HG03135 (cell line): ENCODE measurements at regions not wholly inside any gene's neighbourhood (a gene's known extent, or its start where the extent isn't known, plus 50 kb on each side); places are given as distances from the start of the nearest gene placed in this dataset.
"Not testable (repeated sequence)": the region's sequence is repeated elsewhere in the genome, so short reads cannot be mapped to it uniquely, and the experiment has no call there.

Experiments used
- ATAC-seq: cut with Tn5 transposase; IDR thresholded peaks from one replicate; pipeline ENCODE4 v1.9.1; 2021; ENCODE audit warnings: mild to moderate bottlenecking, moderate library complexity; ENCODE audit not compliant: unreplicated experiment

GRCh38 chr2:57674025-57674424 is 372.6 kb upstream of the VRK2 start:
- no peak for ATAC-seq

GRCh38 chr2:57674743-57675142 is 371.9 kb upstream of the VRK2 start:
- ATAC-seq, result no peak

DNA sequence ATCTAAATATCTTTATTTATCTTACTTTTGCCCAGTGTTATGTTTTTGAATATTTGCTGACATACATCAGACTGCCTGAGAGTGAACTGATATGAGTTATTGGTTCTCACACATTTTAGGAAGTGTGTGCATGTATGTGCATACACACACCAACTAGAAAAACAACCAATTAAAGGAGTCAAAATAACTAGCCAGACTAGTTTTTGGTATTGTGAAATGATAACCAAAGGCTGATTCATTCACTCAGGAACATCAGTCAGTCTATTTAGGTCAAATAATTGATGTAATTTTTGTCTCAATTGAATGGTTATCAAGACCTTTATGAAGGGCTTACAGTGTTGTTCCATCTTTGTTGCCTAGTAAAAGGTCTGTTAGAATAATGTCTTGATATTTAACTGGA is 369.3 kb upstream of the VRK2 start:
- ATAC-seq, result no peak

- no peak for ATAC-seq
Measured at GRCh38 chr2:57681650-57682049, 365.0 kb upstream of the VRK2 start.

GRCh38 chr2:57685032-57685431 is 361.6 kb upstream of the VRK2 start:
- no peak for ATAC-seq

DNA sequence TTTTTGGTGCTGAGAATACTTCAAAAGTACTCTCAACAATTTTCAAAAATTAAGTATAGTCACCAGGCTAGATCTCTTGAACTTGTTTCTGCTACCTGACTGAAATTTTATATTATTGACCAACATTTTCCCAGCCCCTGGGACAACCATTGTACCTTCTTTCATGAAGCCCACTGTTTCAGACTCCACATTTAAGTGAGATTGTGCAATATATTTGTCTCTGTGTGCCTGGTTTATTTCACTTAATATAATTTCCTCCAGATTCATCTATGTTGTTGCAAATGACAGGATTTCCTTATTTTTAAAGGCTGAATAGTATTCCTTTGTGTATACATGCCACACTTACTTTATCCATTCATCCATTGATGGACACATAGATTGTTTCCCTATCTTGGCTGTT is 354.2 kb upstream of the VRK2 start:
- ATAC-seq, result no peak

DNA sequence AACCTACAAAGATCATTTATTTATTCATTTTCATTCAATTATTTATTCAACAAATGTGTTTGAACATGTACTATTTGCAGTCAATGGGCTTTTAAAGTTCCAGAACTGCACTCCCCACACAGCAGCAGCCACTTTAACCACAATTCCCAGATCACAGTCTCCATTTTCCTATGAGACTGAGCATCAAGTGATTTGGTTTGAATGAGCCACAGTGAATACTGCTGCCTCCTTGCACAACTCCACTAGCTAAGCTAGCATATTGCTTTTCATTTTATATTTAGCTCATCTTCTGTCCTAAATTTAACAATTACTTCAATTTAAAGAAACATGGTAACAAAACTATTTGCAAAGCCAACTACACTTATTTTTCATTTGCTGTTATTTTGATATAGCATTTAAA is 353.4 kb upstream of the VRK2 start:
- no peak for ATAC-seq

DNA sequence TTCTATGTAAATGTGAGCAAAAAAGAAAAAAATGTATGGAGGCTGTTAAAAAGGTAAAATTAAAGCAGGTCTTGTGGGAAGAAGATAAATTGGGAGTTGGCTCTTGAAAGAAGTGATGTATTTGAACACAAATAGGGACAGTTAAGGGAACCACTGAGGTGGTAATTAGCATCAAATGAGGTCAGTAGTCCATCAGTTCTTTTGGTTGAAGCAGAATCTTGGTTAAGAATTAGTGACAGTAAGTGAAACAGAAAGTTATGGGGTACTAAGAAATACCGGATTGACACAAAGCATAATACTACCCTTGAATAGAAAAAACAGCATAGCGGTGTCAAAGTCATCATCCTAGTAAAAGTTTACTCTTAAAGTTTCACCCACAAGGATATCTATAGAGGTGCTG is 352.6 kb upstream of the VRK2 start:
- no peak for ATAC-seq

GRCh38 chr2:57696016-57696415 is 350.6 kb upstream of the VRK2 start:
- ATAC-seq, result no peak

DNA sequence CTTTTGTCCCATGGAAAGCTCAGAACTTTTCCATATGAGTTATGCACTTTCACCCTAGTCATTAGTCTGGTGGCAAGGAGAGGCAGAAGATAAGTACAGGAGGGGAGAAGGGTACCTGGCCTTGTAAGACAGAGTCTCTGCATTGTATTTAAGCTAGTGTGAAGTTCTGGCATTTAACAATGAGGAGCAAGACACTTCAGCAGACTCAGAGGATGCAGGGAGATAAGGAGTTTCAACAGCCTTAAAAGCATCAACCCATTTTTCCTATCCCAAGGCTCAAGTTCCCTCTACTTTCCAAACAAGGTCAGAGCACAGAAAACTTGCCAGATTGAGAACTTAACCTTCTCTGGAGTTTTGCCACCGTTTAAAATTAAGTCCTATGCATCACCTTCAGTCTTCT is 348.2 kb upstream of the VRK2 start:
- no peak for ATAC-seq

GRCh38 chr2:57698935-57699449 is 347.6 kb upstream of the VRK2 start:
- ATAC-seq, result no peak

- no peak for ATAC-seq
Measured at GRCh38 chr2:57701391-57701791, 345.2 kb upstream of the VRK2 start.

- ATAC-seq, result no peak
Measured at GRCh38 chr2:57703407-57703806, 343.2 kb upstream of the VRK2 start.

DNA sequence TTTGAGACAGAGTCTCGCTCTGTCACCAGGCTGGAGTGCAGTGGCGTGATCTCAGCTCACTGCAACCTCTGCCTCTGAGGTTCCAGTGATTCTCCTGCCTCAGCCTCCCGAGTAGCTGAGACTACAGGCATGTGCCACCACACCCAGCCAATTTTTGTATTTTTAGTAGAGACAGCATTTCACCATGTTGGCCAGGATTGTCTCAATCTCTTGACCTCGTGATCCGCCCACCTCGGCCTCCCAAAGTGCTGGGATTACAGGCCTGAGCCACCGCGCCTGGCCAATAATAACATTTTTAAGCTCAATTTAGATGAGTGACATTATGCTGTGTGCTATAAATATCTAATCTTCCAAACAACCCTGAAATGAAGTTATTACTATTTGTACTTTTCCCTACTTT is 338.8 kb upstream of the VRK2 start:
- not testable (repeated sequence) for ATAC-seq

GRCh38 chr2:57711991-57712390 is 334.6 kb upstream of the VRK2 start:
- ATAC-seq, result no peak

- ATAC-seq, result peak; percentile 99
Measured at GRCh38 chr2:57720728-57721627, 325.6 kb upstream of the VRK2 start.

GRCh38 chr2:57725337-57725947 is 321.2 kb upstream of the VRK2 start:
- no peak for ATAC-seq

GRCh38 chr2:57726294-57726693 is 320.3 kb upstream of the VRK2 start:
- ATAC-seq, result no peak

DNA sequence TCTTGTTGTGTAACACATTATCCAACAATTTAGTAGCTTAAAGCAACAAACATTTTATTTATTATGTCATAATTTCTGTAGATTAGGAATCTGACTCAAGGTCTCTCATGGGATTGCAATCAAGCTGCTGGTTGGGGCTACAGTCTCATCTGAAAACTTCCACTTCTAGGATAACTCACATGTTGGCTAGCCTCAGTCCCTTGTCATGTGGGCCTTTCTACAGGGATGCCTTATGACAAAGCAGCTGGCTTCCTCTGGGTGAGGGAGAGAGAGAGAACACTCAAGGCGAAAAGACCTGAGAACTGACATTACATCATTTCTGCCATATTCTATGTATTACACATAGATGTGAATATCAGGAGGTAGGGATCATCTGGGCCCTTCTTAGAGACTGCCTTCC is 317.9 kb upstream of the VRK2 start:
- ATAC-seq, result no peak

DNA sequence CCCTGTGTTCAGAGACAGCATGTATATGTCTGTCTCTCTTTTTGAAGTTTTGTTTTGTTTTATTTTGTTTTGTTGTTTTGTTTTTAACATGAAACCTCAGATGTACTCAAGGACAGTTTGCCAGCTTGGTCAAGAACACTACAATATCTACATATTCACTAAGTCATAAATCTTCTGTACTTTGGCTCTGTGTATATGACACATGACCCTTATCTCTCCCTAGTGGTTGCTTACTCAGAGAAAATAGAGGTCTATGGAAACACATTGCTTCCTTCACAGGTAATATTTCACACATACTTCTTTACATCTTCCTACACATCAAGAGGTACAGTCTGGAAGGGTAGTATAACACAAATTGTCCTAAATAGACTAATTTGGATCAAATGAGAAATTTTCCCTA is 312.6 kb upstream of the VRK2 start:
- no peak for ATAC-seq

GRCh38 chr2:57740891-57741290 is 305.7 kb upstream of the VRK2 start:
- no peak for ATAC-seq

- ATAC-seq, result no peak
Measured at GRCh38 chr2:57753636-57754035, 293.0 kb upstream of the VRK2 start.
